HG03103 (cell line): ENCODE measurements at regions not wholly inside any gene's neighbourhood (a gene's known extent, or its start where the extent isn't known, plus 50 kb on each side); places are given as distances from the start of the nearest gene placed in this dataset.
"Not testable (repeated sequence)": the region's sequence is repeated elsewhere in the genome, so short reads cannot be mapped to it uniquely, and the experiment has no call there.

Source experiments
- ATAC-seq: cut with Tn5 transposase; IDR thresholded peaks from one replicate; pipeline ENCODE4 v1.9.1; 2021; ENCODE audit warnings: low read depth; ENCODE audit not compliant: unreplicated experiment

- ATAC-seq = no peak
These were observed 126.5 kb upstream of the NKX1-1 start for GRCh38 chr4:1532549-1533395.

DNA sequence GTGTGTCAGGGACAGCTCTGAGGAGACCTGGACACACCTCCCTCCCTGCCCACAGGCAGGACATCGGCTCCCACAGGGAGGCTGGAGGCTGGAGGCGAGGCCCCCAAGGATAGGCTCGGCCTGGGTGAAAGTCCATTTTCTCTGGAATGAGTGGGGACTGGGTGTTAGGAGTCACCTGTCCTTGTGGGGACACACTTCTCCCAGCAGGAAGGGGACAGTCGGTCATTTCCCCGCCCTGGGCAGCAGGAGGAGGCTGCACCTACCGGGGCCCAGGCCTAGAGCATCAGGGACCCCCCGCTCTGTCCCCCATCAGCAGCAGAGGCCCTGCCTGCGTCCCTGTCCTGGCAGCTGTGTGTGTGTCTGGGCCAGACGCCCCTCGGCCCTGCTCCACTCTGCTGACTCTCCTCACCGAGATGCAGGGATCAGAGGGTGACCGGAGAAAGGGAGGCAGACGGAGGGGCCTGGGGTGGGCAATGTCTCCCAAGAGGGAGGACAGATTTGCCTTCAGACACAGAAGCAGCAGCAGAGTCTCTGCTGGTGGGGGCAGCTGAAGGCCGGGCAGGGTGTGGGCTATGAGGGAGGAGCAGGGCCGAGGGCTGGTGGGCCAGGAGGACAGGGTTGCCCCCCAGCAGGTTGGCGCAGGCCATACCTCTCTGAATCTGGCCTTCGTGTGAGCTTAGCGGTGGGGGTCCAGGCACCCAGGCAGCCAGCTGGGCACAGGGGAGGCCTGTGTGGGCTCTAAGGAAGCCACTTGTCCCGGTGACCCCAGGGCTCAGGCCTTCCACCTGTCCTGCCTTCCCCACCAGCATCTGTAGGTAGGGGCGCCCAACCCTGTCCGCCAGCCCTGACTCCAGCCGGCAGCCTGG, 125.7 kb upstream of the NKX1-1 start:
- ATAC-seq = no peak

DNA sequence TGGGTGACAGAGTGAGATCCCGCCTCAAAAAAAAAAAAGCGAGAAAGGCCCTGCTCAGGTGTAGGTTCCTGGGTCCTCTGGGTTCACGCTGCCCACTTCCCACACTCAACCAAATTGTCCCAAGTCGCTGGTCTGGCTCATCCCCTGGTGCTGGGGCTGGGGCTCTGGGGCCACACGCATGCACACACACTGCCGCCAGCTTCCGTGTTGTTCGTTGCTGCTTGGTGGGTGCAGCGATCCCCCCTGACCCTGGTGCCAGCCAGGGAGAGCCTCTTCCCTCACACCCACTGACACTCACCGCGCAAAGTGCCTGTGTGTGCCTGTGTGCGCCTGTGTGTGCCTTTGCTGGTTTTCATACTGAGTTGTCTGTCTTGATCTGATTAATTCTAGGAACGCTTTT, 124.1 kb upstream of the NKX1-1 start:
- ATAC-seq = no peak

DNA sequence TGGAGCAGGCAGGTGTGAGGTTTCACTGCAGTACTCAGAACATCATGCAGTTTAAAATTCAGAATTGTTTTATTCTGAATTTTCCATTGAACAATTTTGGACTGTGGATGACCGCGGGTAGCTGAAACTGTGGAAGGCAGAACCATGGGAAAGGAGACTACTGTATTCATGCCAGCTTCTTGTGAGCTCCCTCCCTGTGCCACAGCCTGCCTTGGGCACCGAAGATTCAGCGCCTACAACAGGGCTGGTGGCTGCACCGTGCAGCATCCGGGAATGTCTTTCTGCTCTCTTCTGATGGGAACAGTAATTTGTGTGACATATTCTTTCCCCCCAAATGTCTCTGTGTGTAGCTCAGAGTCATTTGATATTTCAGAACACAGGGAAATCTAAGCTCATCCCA, 118.5 kb upstream of the NKX1-1 start:
- ATAC-seq = no peak

DNA sequence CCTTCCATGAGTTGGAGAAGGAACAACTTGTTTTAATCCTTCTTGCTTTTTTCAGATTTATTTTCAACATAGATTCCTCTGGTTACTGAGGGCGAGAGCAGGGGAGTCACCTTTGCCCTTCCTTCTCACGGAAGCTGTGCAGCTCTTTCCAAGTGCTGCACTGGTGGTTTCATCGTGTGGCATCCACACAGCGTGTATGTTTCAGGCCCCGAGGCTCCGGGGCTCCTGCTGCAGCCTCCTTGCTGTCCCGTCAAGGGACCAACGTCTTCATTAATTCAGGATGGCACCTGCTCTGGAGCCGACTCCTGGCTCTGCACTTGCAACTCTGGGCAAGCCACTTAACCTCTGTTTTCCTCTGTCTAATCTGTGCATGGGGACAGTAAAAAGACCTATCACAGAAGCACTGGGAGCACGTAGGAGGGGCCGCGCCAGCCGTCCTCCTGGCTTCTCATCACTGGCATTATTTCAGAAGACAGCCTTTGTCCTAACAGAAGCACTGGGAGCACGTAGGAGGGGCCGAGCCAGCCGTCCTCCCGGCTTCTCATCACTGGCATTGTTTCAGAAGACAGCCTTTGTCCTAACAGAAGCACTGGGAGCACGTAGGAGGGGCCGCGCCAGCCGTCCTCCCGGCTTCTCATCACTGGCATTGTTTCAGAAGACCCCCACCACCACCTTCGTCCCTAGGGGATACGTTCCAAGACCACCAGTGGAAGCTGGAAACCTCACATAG, 117.8 kb upstream of the NKX1-1 start:
- ATAC-seq = no peak

DNA sequence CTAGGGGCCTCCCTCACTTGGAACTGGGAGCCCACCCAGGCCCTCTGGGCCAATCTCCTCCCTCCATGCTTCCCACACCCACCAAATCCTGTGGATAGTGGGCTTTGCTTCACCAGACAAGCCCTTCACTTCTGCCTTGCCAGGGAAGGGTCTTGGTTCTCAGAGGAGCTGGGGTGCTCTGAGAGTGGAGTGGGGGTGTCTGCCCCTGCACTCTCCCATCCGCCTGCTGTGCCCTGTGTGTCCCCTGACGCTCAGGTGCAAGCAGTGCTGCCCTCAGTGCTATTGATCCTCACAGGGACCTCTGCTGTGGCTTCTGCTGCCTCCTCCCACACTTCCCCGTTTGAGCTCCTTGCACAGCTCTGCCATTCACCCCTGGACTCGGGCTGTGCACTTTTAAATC, 117.3 kb upstream of the NKX1-1 start:
- ATAC-seq = no peak

DNA sequence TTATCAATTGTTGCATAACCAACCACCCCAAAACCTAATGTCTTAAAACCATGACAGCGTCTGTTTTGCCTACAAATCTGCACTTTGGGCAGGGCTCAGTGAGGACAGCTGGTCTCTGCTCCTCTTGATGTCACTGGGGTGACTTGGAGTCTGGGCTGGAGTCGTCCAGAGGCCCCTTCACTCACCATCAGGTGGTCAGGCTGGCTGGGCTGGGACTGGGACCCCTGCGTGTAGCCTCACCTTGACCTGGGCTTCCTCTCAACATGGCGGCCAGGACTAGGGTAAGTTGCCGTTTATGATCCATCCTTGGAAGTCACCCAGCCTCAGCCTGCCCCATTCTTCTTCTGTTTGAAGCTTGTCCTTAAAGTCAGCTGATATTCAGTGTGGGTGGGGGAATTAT, 116.8 kb upstream of the NKX1-1 start:
- no peak for ATAC-seq

GRCh38 chr4:1522606-1523005, 116.4 kb upstream of the NKX1-1 start:
- ATAC-seq = no peak

DNA sequence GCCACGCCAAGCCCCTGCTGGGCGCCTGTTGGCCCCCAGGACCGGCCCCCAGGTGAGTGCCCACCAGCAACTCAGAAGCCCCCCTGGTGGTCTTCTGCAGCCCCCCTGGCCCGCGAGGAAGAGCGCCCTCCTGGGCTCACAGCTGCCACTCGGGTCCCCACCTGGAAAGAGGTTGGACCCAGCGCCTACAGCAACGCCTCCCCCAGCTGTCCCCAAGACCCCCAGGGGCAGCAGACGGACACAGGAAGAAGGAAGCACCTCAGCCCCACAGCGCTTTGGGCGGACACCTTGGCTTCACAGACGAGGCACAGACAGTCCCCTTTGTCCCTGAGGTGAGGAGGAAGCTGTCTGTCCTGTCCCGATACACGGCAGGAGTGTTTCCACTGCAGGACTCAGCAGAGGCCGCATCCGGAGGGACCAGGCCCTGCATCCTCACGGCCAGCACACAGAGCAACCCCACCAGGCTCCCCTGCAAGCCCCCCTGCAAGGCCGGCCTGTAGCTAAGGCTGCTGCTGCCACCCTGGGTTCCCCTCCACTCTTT, 115.6 kb upstream of the NKX1-1 start:
- no peak for ATAC-seq

DNA sequence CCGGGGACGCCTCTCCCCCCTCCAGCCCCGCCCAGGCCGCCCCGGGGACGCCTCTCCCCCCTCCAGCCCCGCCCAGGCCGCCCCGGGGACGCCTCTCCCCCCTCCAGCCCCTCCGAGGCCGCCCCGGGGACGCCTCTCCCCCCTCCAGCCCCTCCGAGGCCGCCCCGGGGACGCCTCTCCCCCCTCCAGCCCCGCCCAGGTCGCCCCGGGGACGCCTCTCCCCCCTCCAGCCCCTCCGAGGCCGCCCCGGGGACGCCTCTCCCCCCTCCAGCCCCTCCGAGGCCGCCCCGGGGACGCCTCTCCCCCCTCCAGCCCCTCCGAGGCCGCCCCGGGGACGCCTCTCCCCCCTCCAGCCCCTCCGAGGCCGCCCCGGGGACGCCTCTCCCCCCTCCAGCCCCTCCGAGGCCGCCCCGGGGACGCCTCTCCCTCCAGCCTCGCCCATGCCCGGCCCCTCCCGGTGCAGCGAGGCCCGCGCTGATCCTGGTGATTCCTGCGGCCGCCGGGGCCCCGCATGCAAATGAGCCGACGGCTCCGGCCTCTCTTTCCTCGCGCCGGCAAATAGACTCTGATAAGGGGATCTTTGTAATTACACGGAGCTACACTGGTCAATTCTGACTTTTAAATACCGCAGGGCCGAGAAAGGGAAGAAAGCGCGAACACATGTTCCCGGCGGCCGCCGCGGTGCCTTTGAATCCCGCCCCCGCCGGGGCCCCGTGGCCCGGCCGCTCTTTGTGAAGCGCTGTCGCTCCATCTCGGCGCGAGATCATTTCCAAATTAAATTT, 114.7 kb upstream of the NKX1-1 start:
- not testable (repeated sequence) for ATAC-seq

GRCh38 chr4:1519787-1520661, 113.8 kb upstream of the NKX1-1 start:
- ATAC-seq = no peak

- no peak for ATAC-seq
These were observed 112.9 kb upstream of the NKX1-1 start for GRCh38 chr4:1518997-1519700.

GRCh38 chr4:1517592-1518411, 111.6 kb upstream of the NKX1-1 start:
- no peak for ATAC-seq

DNA sequence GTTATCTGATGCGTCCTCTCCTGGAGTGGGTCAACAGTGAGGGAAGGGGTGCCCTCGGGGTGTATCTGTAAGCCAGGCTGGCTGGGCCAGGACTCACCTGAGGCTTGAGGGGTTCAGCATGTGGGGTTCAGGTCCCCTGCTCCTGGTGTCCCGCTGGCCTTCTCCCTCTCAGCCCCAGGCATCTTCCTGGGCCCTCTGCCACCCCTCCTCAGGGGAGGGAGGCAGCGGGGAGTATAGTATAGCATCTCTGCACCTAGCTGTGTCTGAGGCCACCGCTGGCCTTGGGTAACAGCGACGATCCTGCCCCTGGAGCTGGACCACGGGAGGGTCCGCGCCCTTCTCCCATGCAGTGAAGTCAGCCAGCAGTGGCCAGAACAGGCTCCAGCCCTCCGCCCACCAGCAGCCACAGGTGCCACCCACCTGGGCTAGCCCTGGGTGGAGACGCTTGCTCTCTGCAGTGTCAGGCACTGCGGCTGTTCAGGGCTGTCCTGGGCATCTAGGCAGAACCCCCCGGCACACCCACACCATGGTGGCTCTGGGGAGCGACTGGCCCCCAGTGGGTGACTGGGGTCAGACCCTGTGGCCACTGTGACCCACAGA, 110.7 kb upstream of the NKX1-1 start:
- no peak for ATAC-seq

- ATAC-seq = no peak
These were observed 110.0 kb upstream of the NKX1-1 start for GRCh38 chr4:1516261-1516660.

- no peak for ATAC-seq
These were observed 109.5 kb upstream of the NKX1-1 start for GRCh38 chr4:1515763-1516162.

- no peak for ATAC-seq
These were observed 108.9 kb upstream of the NKX1-1 start for GRCh38 chr4:1515156-1515555.
